Fibroblast of lung (primary cell): ENCODE measurements at regions not wholly inside any gene's neighbourhood (a gene's known extent, or its start where the extent isn't known, plus 50 kb on each side); places are given as distances from the start of the nearest gene placed in this dataset.
A peak's percentile ranks its signal among the peaks of the same experiment; 100 is the strongest.

Experiments used
- DNase-seq, 2 donors: peaks; one replicate each; pipeline versions ENCODE4 v3.0.0 to v3.0.0-alpha.2; 2010; ENCODE audit warnings: low read depth in 2 of 2
- H2AFZ ChIP-seq: 2 replicates; pipeline ENCODE4 v1.5.1; 2012; ENCODE audit warnings: low read length, control low read depth, inconsistent platforms
- H3K27ac ChIP-seq: 2 replicates; pipeline ENCODE4 v1.5.1; 2011; ENCODE audit warnings: low read length, control low read depth; ENCODE audit not compliant: insufficient read depth
- H3K27me3 ChIP-seq: 2 replicates; pipeline ENCODE4 v1.5.1; 2011; ENCODE audit warnings: mild to moderate bottlenecking, low read length; ENCODE audit not compliant: control insufficient read depth, insufficient read depth
- H3K36me3 ChIP-seq: 2 replicates; pipeline ENCODE4 v1.5.1; 2011; ENCODE audit warnings: low read length; ENCODE audit not compliant: control insufficient read depth, insufficient read depth
- H3K4me1 ChIP-seq: 2 replicates; pipeline ENCODE4 v1.5.1; 2011; ENCODE audit warnings: low read length; ENCODE audit not compliant: control insufficient read depth, insufficient read depth; ENCODE audit errors: extremely low read depth
- H3K4me2 ChIP-seq: 2 replicates; pipeline ENCODE4 v1.5.1; 2011; ENCODE audit warnings: low read length, control low read depth; ENCODE audit not compliant: insufficient read depth; ENCODE audit errors: extremely low read depth
- H3K4me3 ChIP-seq, 4 experiments: fragments of 200-600 bp in 1 of 4; sonication (generic) in 1 of 4; replicated peaks in 1 of 4; 2 replicates each; pipeline ENCODE4 v1.5.1; 2011 to 2016; ENCODE audit warnings: low read length in 4 of 4, low read depth in 3 of 4, mild to moderate bottlenecking in 3 of 4, control low read depth in 2 of 4, inconsistent platforms in 1 of 4, mixed read lengths in 1 of 4; ENCODE audit not compliant: insufficient read depth in 1 of 4; ENCODE audit errors: control extremely low read depth in 1 of 4
- H3K79me2 ChIP-seq: 2 replicates; pipeline ENCODE4 v1.5.1; 2012; ENCODE audit warnings: mild to moderate bottlenecking, low read length, inconsistent platforms; ENCODE audit not compliant: control insufficient read depth, insufficient read depth
- H3K9ac ChIP-seq: 2 replicates; pipeline ENCODE4 v1.5.1; 2011; ENCODE audit warnings: mild to moderate bottlenecking, low read length, control low read depth; ENCODE audit not compliant: insufficient read depth
- H3K9me3 ChIP-seq: 2 replicates; pipeline ENCODE4 v1.5.1; 2012; ENCODE audit warnings: low read depth, low read length; ENCODE audit not compliant: control insufficient read depth, insufficient read depth
- H4K20me1 ChIP-seq: 2 replicates; pipeline ENCODE4 v1.5.1; 2011; ENCODE audit warnings: low read length; ENCODE audit not compliant: control insufficient read depth, insufficient read depth; ENCODE audit errors: extremely low read depth
- CTCF ChIP-seq, 2 donors: IDR thresholded peaks in 1 of 2; conservative IDR thresholded peaks in 1 of 2; 1 replicate in 1 of 2; 2 replicates in 1 of 2; pipeline ENCODE4 v1.5.1; 2011 to 2012; ENCODE audit warnings: low read length in 2 of 2, control low read depth in 1 of 2, inconsistent platforms in 1 of 2, low read depth in 1 of 2, mild to moderate bottlenecking in 1 of 2
- EZH2 ChIP-seq: IDR thresholded peaks from 2 replicates; pipeline ENCODE4 v1.5.1; 2012; ENCODE audit warnings: low read length, control low read depth, mild to moderate bottlenecking; ENCODE audit errors: missing control alignments

- Histone ChIP-seq H3K27me3 (peaks cover 14% of the 10 kb centered on the region), H3K9me3 (no peaks in the 10 kb centered on the region), H3K27ac (no peak overlapping the region), H4K20me1 (no peaks in the 10 kb centered on the region), H3K4me1 (no peaks in the 10 kb centered on the region), H2AFZ (no peak overlapping the region), H3K4me2 (no peak overlapping the region), H3K4me3 (no peak overlapping the region), H3K9ac (no peak overlapping the region), H3K36me3 (no peaks in the 10 kb centered on the region), H3K79me2 (no peaks in the 10 kb centered on the region)
- TF ChIP-seq CTCF (conservative IDR thresholded peaks at IDR 0.05 in 1 of 2, IDR thresholded peaks at IDR 0.05 in 1 of 2; ENCODE audit: low read depth in 1 of 2, low read length in 2 of 2) (no peak), EZH2 (no peak)
- DNase-seq = no peak
Observed at GRCh38 chr1:17916702-17917101, 161.6 kb downstream of the ACTL8 start.

GRCh38 chr1:17919525-17920439 is 164.6 kb downstream of the ACTL8 start:
- H3K9me3 ChIP-seq = no peaks in the 10 kb centered on the region
- H3K27ac ChIP-seq = no peak overlapping the region
- no peak overlapping the region for H3K4me2 ChIP-seq
- H4K20me1 ChIP-seq = no peaks in the 10 kb centered on the region
- H3K79me2 ChIP-seq = no peaks in the 10 kb centered on the region
- TF ChIP-seq CTCF (conservative IDR thresholded peaks at IDR 0.05 in 1 of 2, IDR thresholded peaks at IDR 0.05 in 1 of 2; ENCODE audit: low read depth in 1 of 2, low read length in 2 of 2) (peak in 1 of 2 donors; percentile 1), EZH2 (no peak)
- no peaks in the 10 kb centered on the region for H3K36me3 ChIP-seq
- no peaks in the 10 kb centered on the region for H3K4me1 ChIP-seq
- DNase-seq = peak; percentile 40 to 58
- no peak overlapping the region for H2AFZ ChIP-seq
- H3K4me3 ChIP-seq = no peak overlapping the region
- H3K27me3 ChIP-seq = peaks cover 7% of the 10 kb centered on the region
- H3K9ac ChIP-seq = no peak overlapping the region

- no peaks in the 10 kb centered on the region for H3K9me3 ChIP-seq
- H3K9ac ChIP-seq = no peak overlapping the region
- H3K36me3 ChIP-seq = no peaks in the 10 kb centered on the region
- peaks cover 3% of the 10 kb centered on the region for H3K27me3 ChIP-seq
- no peaks in the 10 kb centered on the region for H3K79me2 ChIP-seq
- H3K27ac ChIP-seq = no peak overlapping the region
- no peak overlapping the region for H3K4me3 ChIP-seq
- H3K4me2 ChIP-seq = no peak overlapping the region
- no peak for TF ChIP-seq EZH2
- no peak for TF ChIP-seq CTCF (conservative IDR thresholded peaks at IDR 0.05 in 1 of 2, IDR thresholded peaks at IDR 0.05 in 1 of 2; ENCODE audit: low read depth in 1 of 2, low read length in 2 of 2)
- H2AFZ ChIP-seq = no peak overlapping the region
- no peaks in the 10 kb centered on the region for H3K4me1 ChIP-seq
- DNase-seq = no peak
- H4K20me1 ChIP-seq = no peaks in the 10 kb centered on the region
Observed at GRCh38 chr1:17920881-17921640, 165.9 kb downstream of the ACTL8 start.
